OCI-LY3 (cell line): ENCODE measurements at regions not wholly inside any gene's neighbourhood (a gene's known extent, or its start where the extent isn't known, plus 50 kb on each side); places are given as distances from the start of the nearest gene placed in this dataset.

Experiments
- H2AFZ ChIP-seq: fragments of 200-600, 300-600 bp; shearing (Covaris generic); 2 replicates; pipeline ENCODE4 v1.6.0; 2014; ENCODE audit warnings: antibody characterized with exemption, low read depth, low read length
- H3K27ac ChIP-seq: fragments of 200-600, 300-600 bp; sonication (generic); 2 replicates; pipeline ENCODE4 v1.5.1; 2014; ENCODE audit warnings: mild to moderate bottlenecking, low read length, moderate library complexity, mixed read lengths
- H3K27me3 ChIP-seq: fragments of 200-600, 300-600 bp; sonication (generic); 2 replicates; pipeline ENCODE4 v1.6.1; 2014; ENCODE audit warnings: low read depth, low read length, mixed read lengths
- H3K36me3 ChIP-seq: fragments of 200-600, 300-600 bp; sonication (generic); replicated peaks from 2 replicates; pipeline ENCODE3; 2014; ENCODE audit warnings: low read depth, low read length, mixed read lengths
- H3K4me1 ChIP-seq: fragments of 300-600, 200-600 bp; sonication (generic); 2 replicates; pipeline ENCODE4 v1.6.1; 2014; ENCODE audit warnings: low read length, mixed read lengths
- H3K4me2 ChIP-seq: fragments of 200-600, 300-600 bp; sonication (generic); 2 replicates; pipeline ENCODE4 v1.6.1; 2014; ENCODE audit warnings: low read length, mixed read lengths
- H3K4me3 ChIP-seq: fragments of 300-600, 200-600 bp; sonication (generic); 2 replicates; pipeline ENCODE4 v1.5.1; 2014; ENCODE audit warnings: antibody characterized with exemption, mild to moderate bottlenecking, low read length, moderate library complexity
- H3K79me2 ChIP-seq: fragments of 300-600, 200-600 bp; shearing (Covaris generic); 2 replicates; pipeline ENCODE4 v1.6.1; 2014; ENCODE audit warnings: mild to moderate bottlenecking, low read length, mixed read lengths
- H3K9ac ChIP-seq: fragments of 300-600, 200-600 bp; shearing (Covaris generic); 2 replicates; pipeline ENCODE4 v1.6.0; 2014; ENCODE audit warnings: mild to moderate bottlenecking, low read length, moderate library complexity
- H3K9me3 ChIP-seq: fragments of 200-600, 300-600 bp; shearing (Covaris generic); 2 replicates; pipeline ENCODE4 v1.6.1; 2014; ENCODE audit warnings: low read length, mixed read lengths; ENCODE audit not compliant: insufficient read depth
- H4K20me1 ChIP-seq: fragments of 200-600, 300-600 bp; sonication (generic); 2 replicates; pipeline ENCODE4 v1.6.1; 2016; ENCODE audit warnings: low read length, mixed read lengths; ENCODE audit not compliant: insufficient read depth
- CTCF ChIP-seq: fragments of 200-600, 300-600 bp; sonication (generic); IDR thresholded peaks from 2 replicates; pipeline ENCODE4 v1.5.1; 2014; ENCODE audit warnings: antibody characterized with exemption, low read length, low read depth
- EZH2phosphoT487 ChIP-seq: fragments of 200-600 bp; shearing (Covaris generic); IDR thresholded peaks from 2 replicates; pipeline ENCODE4 v1.6.1; 2018; ENCODE audit warnings: antibody characterized with exemption, mixed run types, low read depth

DNA sequence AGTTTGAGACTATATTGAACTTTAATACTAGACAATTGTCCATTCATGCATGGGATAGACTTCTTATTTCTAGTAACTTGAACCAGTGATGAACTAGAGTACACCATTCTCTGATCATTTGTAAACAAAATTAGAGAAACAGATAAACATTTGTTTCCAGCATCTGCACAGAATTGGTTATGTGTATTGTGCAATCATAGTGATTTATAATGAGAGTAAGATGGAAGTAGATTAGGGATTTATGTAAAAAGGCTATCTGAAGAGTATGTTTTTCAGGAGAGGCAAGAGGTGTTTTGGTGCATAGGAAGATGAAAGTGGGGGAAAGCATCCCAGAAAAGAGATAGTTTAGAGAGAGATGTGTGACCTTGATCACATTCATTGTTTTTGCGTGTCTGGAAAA lies 695.0 kb downstream of the SQOR start:
- TF ChIP-seq CTCF (no peak), EZH2phosphoT487 (no peak)
- H3K4me2 ChIP-seq: no peak overlapping the region
- H3K9me3 ChIP-seq: no peaks in the 10 kb centered on the region
- H2AFZ ChIP-seq: no peak overlapping the region
- H3K4me3 ChIP-seq: no peak overlapping the region
- no peaks in the 10 kb centered on the region for H3K4me1 ChIP-seq
- no peaks in the 10 kb centered on the region for H3K36me3 ChIP-seq
- no peak overlapping the region for H3K27ac ChIP-seq
- H3K27me3 ChIP-seq: no peaks in the 10 kb centered on the region
- H4K20me1 ChIP-seq: no peaks in the 10 kb centered on the region
- no peaks in the 10 kb centered on the region for H3K79me2 ChIP-seq
- no peak overlapping the region for H3K9ac ChIP-seq

DNA sequence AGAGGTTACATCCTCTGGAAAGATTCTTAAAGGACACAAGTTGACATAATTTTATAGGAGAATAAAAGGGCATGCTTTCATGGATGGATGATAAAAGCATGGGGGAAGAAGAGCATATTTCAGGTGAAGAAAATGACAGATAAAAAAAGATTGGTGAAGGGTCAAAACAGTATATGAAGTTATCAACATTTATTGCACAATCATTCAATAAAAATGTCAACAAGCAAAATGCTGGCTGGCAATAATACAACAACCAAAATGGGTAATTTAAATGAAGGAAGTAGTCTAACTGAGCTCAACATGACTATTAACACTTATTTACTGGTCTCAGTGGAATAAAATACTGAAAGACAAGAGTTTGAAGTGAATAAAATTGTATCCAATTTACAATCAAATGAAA lies 696.7 kb downstream of the SQOR start:
- Histone ChIP-seq H3K79me2 (no peaks in the 10 kb centered on the region), H3K4me1 (no peaks in the 10 kb centered on the region), H3K36me3 (no peaks in the 10 kb centered on the region), H3K27me3 (no peaks in the 10 kb centered on the region), H3K27ac (no peak overlapping the region), H3K4me3 (no peak overlapping the region), H3K4me2 (no peak overlapping the region), H3K9ac (no peak overlapping the region), H2AFZ (no peak overlapping the region), H4K20me1 (no peaks in the 10 kb centered on the region), H3K9me3 (no peaks in the 10 kb centered on the region)
- TF ChIP-seq CTCF: no peak
- TF ChIP-seq EZH2phosphoT487: no peak

GRCh38 chr15:46343196-46343935 lies 708.5 kb downstream of the SQOR start:
- Histone ChIP-seq H3K36me3 (no peaks in the 10 kb centered on the region), H3K27ac (no peak overlapping the region), H3K27me3 (no peaks in the 10 kb centered on the region), H3K9me3 (no peaks in the 10 kb centered on the region), H3K79me2 (no peaks in the 10 kb centered on the region), H3K4me2 (no peak overlapping the region), H3K4me1 (no peaks in the 10 kb centered on the region), H2AFZ (no peak overlapping the region), H3K4me3 (no peak overlapping the region), H3K9ac (no peak overlapping the region), H4K20me1 (no peaks in the 10 kb centered on the region)
- TF ChIP-seq EZH2phosphoT487 (no peak), CTCF (no peak)

- Histone ChIP-seq H2AFZ (no peak overlapping the region), H3K27ac (no peak overlapping the region), H3K9me3 (no peaks in the 10 kb centered on the region), H3K27me3 (no peaks in the 10 kb centered on the region), H3K36me3 (no peaks in the 10 kb centered on the region), H3K4me1 (no peaks in the 10 kb centered on the region), H3K4me3 (no peak overlapping the region), H3K9ac (no peak overlapping the region), H3K4me2 (no peak overlapping the region), H3K79me2 (no peaks in the 10 kb centered on the region), H4K20me1 (no peaks in the 10 kb centered on the region)
- TF ChIP-seq CTCF (no peak), EZH2phosphoT487 (no peak)
Observed at GRCh38 chr15:46344115-46344724, 709.4 kb downstream of the SQOR start.
